ENCODE measurements at regions not wholly inside any gene's neighbourhood (a gene's known extent, or its start where the extent isn't known, plus 50 kb on each side); places are given as distances from the start of the nearest gene placed in this dataset.

GRCh38 chr5:2185646-2186471 is 303.1 kb upstream of the IRX4 start:
- TF ChIP-seq, protein P1, sequence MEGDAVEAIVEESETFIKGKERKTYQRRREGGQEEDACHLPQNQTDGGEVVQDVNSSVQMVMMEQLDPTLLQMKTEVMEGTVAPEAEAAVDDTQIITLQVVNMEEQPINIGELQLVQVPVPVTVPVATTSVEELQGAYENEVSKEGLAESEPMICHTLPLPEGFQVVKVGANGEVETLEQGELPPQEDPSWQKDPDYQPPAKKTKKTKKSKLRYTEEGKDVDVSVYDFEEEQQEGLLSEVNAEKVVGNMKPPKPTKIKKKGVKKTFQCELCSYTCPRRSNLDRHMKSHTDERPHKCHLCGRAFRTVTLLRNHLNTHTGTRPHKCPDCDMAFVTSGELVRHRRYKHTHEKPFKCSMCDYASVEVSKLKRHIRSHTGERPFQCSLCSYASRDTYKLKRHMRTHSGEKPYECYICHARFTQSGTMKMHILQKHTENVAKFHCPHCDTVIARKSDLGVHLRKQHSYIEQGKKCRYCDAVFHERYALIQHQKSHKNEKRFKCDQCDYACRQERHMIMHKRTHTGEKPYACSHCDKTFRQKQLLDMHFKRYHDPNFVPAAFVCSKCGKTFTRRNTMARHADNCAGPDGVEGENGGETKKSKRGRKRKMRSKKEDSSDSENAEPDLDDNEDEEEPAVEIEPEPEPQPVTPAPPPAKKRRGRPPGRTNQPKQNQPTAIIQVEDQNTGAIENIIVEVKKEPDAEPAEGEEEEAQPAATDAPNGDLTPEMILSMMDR (IDR thresholded peaks at IDR 0.05; ENCODE audit: partially characterized antibody, unreplicated experiment) = no peak
- DNase-seq = no peak
- Mint-ChIP-seq H3K4me3 (ENCODE audit: unreplicated experiment) (no peak overlapping the region), H3K4me1 (ENCODE audit: low read depth, unreplicated experiment) (peaks cover 2% of the 10 kb centered on the region), H3K9me3 (ENCODE audit: unreplicated experiment) (peaks cover 3% of the 10 kb centered on the region), H3K27ac (ENCODE audit: unreplicated experiment) (no peak overlapping the region), H3K27me3 (ENCODE audit: unreplicated experiment) (peaks cover 5% of the 10 kb centered on the region), H3K36me3 (ENCODE audit: unreplicated experiment) (no peaks in the 10 kb centered on the region)

DNA sequence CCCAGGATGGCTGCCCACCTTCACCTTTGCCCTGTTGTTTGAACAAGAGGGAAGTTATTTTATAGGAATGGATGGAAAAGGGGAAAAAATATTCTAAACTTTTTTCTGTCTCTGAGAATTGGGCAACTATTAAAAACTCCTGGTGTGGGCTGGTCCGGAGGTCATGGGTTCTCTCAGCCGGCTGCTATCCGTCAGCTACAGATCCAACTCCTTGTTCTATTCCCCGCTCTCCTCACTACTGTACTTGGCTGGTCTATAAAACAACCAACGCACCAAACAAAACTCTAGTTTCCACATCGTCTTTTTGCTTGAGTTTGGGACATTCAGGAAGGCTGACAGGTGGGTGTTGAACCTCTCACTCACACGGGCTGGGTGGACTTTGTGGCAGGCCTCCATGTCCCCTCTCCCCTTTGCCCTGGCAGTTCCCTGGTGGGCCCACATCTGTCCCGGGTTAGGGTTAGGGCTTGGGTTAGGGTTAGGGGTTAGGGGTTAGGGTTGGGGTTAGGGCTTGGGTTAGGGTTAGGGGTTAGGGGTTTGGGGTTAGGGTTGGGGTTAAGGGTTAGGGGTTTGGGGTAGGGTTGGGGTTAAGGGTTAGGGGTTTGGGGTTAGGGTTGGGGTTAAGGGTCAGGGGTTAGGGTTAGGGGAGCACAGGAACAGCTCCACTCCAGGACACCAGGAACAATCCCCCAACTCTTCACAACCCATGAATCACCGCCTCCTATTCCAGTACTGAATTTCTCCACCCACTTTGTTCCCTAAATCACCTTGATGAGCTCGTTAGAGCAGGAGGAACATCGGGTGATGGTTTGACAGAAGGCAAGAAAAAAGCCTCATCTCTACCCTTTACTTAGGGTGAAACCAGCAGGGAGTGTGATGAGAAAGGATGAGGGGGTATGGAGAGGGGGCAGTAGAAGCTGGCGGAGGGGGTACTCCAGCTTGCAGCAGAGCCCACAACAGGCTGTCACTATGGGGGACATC is 302.1 kb upstream of the IRX4 start:
- no peaks in the 10 kb centered on the region for H3K36me3 Mint-ChIP-seq (ENCODE audit: unreplicated experiment)
- peaks cover 5% of the 10 kb centered on the region for H3K27me3 Mint-ChIP-seq (ENCODE audit: unreplicated experiment)

DNA sequence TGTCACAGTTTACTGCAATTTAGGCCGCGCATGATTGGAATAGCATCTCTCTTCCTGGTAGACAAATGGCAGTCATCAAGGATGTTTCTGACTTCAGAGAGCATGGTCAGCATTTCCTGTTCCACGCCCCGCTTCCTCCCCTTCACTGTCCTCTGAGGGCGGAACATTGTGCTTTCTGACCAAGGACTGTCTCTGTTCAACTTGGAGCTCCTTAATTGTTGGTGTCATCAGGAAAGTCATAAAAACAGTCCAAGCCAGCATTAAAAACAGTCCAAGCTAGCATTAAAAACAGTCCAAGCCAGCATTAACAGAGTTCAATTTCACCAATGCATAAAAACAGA is 301.3 kb upstream of the IRX4 start:
- Mint-ChIP-seq H3K9me3 (ENCODE audit: unreplicated experiment) (peaks cover 6% of the 10 kb centered on the region), H3K27ac (ENCODE audit: unreplicated experiment) (no peak overlapping the region), H3K36me3 (ENCODE audit: unreplicated experiment) (no peaks in the 10 kb centered on the region), H3K4me3 (ENCODE audit: unreplicated experiment) (no peak overlapping the region), H3K27me3 (ENCODE audit: unreplicated experiment) (peaks cover 7% of the 10 kb centered on the region), H3K4me1 (ENCODE audit: low read depth, unreplicated experiment) (peaks cover 2% of the 10 kb centered on the region)
- DNase-seq = no peak
- TF ChIP-seq, protein P1 (IDR thresholded peaks at IDR 0.05; ENCODE audit: partially characterized antibody, unreplicated experiment) = no peak

More for the DNA sequence above, 302.1 kb upstream of the IRX4 start:
- peaks cover 2% of the 10 kb centered on the region for H3K4me1 Mint-ChIP-seq (ENCODE audit: low read depth, unreplicated experiment)
- no peak overlapping the region for H3K4me3 Mint-ChIP-seq (ENCODE audit: unreplicated experiment)
- DNase-seq = no peak
- H3K27ac Mint-ChIP-seq (ENCODE audit: unreplicated experiment) = no peak overlapping the region
- peaks cover 3% of the 10 kb centered on the region for H3K9me3 Mint-ChIP-seq (ENCODE audit: unreplicated experiment)
- TF ChIP-seq, protein P1 (IDR thresholded peaks at IDR 0.05; ENCODE audit: partially characterized antibody, unreplicated experiment) = no peak

DNA sequence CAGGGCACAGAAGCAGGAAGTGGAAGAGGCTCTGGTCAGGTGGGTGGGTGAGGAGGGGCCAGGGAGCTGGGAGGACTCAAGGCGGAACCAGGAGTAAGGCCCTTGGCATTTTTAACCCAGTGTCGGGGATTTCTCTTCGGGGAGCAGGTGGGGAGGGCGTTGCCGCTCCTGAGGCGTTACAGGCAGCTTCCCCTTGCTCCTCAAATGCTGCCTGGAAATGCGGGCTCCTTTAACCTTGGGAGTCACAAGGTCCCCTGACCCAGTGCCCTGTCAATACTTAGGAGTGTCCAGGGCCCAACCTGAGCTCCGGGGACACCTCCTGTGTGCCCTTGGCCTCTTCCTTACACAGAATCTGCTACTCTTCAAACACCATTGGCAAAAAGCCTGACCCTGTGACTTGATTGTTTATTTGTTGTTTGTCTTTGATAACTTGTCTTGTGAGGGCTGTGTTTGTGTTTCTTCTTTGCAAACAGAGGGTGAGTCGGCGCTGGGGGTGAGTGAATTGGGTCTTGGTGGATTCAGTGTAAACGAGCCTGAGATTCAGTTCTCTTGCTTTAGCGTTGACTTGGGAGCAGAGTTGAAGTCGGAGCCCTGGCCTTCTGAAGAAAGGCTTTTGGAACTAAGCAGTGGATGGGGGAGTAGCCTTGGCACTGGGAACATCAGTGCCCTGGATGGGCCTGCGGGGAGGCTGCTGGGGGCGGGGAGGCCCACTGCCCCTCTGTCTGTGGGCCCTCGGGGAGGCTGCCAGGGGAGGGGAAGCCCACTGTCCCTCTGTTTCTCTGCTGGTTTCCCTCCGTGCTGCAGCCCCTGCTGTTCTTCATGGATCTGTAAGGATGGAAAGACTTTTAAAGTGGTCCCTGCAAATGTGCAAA is 300.7 kb upstream of the IRX4 start:
- Mint-ChIP-seq H3K36me3 (ENCODE audit: unreplicated experiment) (no peaks in the 10 kb centered on the region), H3K27me3 (ENCODE audit: unreplicated experiment) (peaks cover 7% of the 10 kb centered on the region), H3K4me1 (ENCODE audit: low read depth, unreplicated experiment) (peaks cover 2% of the 10 kb centered on the region), H3K9me3 (ENCODE audit: unreplicated experiment) (peaks cover 6% of the 10 kb centered on the region), H3K4me3 (ENCODE audit: unreplicated experiment) (no peak overlapping the region), H3K27ac (ENCODE audit: unreplicated experiment) (no peak overlapping the region)
- TF ChIP-seq, protein P1 (IDR thresholded peaks at IDR 0.05; ENCODE audit: partially characterized antibody, unreplicated experiment) = no peak
- DNase-seq = no peak

All from glutamatergic neuron (in vitro differentiated cells).